DMS153 treated with DMSO at 0.1 percent for 48 hours (cell line): ENCODE measurements at regions not wholly inside any gene's neighbourhood (a gene's known extent, or its start where the extent isn't known, plus 50 kb on each side); places are given as distances from the start of the nearest gene placed in this dataset.
"Not testable (repeated sequence)": the region's sequence is repeated elsewhere in the genome, so short reads cannot be mapped to it uniquely, and the experiment has no call there.

ENCODE experiments used
- DNase-seq: peaks from one replicate; lab custom pipeline; 2025; ENCODE audit not compliant: unreplicated experiment; lab: John Stamatoyannopoulos, UW

DNA sequence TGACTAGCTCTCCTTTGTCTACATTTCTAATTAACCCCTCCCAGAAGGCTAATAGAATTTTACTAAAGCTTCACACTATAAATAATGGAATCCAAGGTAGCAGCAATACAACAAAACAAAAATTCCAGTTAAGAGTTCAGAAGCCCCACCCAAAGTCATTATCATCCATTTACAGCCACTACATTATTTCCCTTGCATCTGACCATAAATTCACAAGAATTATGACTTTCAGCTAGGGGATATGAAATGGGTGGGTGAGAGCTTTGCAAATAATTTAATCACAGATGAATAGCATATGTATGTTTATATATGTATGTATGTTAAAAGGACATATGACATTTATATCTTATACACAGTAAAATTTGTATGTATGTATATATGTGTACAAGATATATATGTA is 65.3 kb upstream of the PTGDR start:
- DNase-seq = no peak

- no peak for DNase-seq
These were observed 77.1 kb upstream of the PTGDR start for GRCh38 chr14:52190337-52190931.

DNA sequence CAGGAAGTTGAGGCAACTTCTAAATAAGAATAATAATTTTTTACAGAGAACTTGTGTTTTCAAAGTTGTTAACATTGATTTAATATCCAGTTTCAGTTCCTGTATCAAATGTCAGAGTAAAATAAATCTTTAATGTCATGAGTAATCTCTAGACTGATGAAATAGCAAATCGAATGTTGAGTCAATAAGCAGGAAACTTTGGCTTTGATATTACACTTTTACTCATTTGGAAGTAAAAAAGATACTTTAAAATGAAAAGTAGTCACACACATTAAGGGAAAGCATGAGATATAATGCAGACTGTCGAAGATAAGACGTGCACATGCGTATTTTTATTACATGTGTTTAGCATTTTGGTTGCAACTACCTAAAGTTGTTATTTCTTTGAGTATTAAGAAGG is 78.2 kb upstream of the PTGDR start:
- DNase-seq = no peak

DNA sequence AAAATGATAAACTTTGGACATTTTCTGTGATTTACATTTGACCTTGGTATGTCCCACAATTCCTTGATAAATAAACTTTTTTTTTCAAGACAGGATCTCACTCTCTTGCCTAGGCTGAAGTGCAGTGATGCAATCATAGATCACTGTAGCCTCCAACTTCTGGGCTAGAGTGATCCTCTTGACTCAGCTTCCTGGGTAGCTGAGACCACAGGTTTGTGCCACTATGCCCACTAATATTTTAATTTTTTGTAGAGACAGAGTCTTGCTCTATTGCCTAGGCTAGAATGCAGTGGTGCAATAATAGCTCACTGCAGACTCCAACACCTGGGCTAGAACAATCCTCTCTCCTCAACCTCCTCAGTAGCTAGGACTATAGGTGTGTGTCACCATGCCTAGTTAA is 79.1 kb upstream of the PTGDR start:
- DNase-seq = no peak

DNA sequence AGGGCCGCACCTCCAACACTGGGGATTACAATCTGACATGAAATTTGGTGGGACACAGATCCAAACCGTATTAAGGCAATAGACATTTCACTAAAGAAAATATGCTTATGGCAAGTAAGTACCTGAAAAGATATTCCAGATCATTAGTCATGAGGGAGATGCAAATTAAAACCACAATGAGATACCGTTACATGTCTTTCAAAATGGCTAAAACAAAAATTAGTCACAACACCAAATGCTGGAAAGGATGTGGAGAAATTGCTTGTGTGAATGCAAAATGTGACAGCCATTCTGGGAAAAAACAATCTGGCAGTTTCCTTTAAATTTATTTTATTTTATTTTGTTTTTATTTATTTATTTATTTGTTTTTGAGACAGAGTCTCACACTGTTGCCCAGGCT is 82.3 kb upstream of the PTGDR start:
- DNase-seq = no peak

GRCh38 chr14:52182853-52183252 is 84.6 kb upstream of the PTGDR start:
- no peak for DNase-seq

GRCh38 chr14:52179141-52179790 is 88.2 kb upstream of the PTGDR start:
- DNase-seq = no peak

GRCh38 chr14:52175982-52176502 is 91.5 kb upstream of the PTGDR start:
- no peak for DNase-seq

DNA sequence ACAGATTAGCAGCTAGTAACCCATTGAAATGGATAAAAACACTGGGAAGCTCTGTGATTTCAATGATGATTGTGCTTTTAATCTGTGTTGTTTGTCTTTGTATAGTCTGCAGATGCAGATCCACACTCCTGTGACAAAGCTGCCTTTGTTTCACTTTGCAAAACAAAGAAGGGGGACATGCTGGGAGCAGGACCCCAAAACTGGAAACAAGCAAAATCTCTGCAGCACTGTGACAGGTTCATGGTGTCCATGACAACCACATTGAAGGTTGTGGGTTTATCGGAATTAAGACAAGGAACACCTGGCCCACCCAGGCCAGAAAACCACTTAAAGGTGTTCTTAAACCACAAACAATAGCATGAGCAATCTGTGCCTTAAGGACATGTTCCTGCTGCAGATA is 95.6 kb upstream of the PTGDR start:
- not testable (repeated sequence) for DNase-seq

GRCh38 chr14:52166822-52167221 is 98.0 kb upstream of the NID2 start:
- DNase-seq = no peak

DNA sequence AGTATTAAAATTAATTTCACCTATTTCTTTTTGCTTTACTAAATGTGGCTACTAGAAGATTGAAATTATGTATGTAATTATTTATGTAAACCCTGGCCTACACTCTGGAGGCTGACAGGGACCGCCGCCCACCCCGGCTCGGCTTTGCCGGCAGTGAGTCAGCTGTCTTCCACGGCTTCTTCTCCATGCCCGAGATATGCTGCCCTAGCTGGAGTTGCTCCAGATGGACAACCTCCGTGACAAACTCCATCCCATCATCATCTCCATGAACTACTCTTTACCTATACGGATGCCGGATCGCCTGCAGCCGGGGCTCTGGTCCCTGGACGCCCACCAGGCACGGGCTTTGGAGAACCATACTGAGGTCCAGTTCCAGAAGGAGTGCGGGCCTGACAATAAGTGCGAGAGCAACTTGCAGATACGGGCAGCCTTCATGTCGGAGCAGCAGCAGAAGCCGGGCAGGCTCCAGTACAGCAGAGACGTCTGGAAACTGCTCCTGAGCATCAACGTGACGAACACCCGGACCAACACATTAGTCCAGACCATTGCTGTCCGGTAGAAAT is 86.9 kb upstream of the NID2 start:
- no peak for DNase-seq

- no peak for DNase-seq
These were observed 86.3 kb upstream of the NID2 start for GRCh38 chr14:52154992-52155650.

GRCh38 chr14:52153939-52154338 is 85.1 kb upstream of the NID2 start:
- DNase-seq = no peak

DNA sequence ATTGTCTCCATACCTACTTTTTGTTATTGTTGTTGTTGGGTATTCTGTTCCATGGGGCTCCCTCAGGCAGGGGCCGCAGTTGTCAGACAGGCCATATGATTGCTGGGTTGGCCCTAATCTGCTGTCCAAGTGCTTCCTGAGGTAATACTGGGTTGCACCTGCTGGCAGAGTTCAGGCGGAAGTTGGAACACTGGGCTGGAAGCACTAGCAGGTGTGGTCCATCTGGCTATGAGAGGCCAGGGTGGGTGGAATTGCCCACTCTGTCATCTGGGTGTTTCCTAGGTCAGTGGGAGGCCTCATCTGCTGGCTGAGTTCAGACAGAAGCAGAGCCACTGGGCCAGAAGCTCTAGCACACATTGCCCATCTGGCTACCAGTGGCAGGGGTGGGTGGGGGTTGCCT is 81.3 kb upstream of the NID2 start:
- no peak for DNase-seq

DNA sequence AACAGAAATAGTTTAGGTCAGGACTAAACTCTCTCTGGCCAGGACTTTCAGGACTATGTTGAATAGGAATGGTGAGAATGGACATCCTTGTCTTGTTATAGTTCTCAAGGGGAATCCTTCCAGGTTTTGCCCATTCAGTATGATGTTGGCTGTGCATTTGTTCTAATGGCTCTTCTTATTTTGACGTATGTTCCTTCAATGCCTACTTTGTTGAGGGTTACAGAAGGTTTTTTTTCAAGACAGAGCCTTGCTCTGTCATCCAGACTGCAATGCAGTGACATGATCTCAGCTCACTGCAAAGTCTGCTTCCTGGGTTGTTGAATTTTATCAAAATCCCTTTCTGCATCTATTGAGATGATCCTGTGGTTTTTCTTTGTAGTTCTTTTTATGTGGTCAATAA is 79.5 kb upstream of the NID2 start:
- DNase-seq = no peak

DNA sequence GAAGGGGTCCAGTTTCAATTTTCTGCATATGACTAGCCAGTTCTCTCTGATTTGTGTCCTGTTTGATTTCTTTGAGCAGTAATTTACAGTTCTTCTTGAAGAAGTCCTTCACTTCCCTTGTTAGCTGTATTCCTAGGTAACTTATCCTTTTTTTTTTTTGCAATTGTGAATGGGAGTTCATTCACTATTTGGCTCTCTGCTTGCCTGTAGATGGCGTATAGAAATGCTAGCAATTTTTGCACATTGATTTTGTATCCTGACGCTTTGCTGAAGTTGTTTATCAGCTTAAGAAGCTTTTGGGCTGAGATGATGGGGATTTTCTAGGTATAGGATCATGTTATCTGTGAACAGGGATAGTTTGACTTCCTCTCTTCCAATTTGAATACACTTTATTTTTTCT is 77.6 kb upstream of the NID2 start:
- DNase-seq = no peak

DNA sequence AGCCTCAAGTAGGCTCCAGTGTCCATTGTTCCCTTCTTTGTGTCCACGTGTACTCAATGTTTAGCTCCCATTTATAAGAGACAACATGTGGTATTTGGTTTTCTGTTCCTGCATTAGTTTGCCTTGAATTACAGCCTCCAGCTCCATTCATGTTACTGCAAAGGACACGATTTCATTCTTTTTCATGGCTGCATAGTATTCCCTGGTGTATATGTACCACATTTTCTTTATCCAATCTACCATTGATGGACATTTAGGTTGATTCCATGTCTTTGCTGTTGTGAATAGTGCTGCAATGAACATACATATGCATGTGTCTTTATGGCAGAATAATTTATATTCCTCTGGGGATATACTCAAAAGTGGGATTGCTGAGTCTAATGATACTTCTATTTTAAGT is 75.2 kb upstream of the NID2 start:
- not testable (repeated sequence) for DNase-seq

GRCh38 chr14:52142504-52142903 is 73.6 kb upstream of the NID2 start:
- DNase-seq = no peak

DNA sequence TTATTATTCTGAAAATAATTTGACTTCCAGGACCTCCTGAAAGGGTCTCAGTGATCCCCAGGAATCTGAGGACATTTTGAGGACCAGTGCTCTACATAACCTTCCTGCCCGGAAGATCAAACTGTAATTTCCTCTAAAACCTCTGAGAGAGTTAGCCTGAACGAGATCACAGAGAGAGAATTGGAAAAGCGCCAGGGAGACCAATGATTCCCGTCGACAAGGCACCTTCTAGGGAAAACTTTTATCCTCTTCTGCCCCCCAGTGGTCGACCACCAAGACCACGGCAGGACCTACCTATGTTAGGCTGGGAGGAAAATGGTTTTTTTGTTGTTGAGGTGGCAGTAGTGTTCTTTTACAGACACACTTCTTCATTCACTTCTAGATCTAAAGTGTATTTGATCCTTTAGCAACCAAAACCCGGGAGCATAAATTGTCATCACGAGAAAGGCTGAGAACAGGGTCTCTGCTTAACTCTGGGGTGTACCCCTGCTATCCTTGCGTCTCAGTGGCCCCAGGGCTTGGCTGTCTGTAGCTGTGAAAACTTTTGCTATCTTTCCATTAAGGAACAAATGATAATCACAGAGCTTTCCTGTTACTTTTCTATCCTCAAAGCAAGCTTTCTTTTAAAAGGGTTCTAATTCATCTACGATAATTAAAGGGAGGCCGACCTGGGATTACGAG is 62.9 kb upstream of the NID2 start:
- peak; percentile 88 for DNase-seq

DNA sequence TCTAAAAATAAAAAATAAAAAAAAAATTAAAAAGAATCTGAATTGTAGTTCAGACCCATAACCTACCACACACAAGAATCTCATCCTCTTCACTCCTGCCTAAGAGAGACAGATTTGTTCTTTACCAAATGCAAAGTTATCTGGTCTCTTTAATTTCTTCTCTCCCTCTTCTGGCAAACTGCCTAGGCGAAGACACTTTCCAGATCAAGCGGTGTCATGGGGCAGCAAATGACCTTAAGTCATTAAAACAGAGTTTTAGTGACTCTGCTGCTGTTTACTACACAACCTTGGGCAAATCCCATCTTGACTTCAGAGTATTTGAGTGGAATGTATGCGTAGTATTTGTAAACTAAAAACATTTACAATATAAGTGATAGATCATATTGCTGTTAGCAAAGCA is 60.9 kb upstream of the NID2 start:
- DNase-seq = no peak

- DNase-seq = no peak
These were observed 57.0 kb upstream of the NID2 start for GRCh38 chr14:52125885-52126284.
